CD4-positive, alpha-beta T cell treated with Interleukin-4 for 1 hour (primary cell): ENCODE measurements at regions not wholly inside any gene's neighbourhood (a gene's known extent, or its start where the extent isn't known, plus 50 kb on each side); places are given as distances from the start of the nearest gene placed in this dataset.

Experiments used
- DNase-seq, 2 donors: peaks; one replicate each; pipeline ENCODE4 v3.0.0-alpha.2; 2020 to 2022

DNA sequence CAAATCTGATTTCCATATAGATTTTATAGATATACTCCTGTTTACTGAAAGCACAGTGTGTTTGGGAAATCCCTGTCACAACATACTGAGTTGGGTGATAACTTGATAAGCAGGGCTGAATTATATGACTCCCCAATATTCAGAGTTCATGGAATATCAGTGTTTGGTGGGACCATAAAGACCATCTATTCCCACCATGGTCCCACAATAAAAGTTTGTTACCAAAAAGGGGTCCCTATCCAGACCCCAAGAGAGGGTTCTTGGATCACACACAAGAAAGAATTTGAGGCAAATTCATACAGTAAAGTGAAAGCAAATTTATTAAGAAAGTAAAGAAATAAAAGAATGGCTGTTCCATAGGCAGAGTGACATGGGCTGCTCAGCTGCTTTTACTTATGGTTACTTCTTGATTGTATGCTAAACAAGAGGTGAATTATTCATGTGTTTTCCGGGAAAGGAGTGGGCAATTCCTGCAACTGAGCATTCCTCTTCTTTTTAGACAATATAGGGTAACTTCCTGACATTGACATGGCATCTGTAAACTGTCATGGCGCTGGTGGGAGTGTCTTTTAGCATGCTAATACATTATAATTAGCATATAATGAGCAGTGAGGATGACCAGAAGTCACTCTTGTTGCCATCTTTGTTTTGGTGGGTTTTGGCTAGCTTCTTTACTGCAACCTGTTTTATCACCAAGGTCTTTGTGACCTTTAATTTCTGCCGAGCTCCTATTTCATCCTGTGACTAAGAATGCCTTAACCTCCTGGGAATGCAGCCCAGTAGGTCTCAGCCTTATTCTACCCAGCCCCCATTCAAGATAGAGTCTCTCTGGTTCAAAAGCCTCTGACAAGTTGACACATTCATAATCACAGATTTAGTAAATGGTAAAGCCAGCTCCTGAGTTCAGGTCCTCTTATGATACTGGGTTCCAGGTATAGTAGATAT is 240.6 kb upstream of the PDGFD start:
- no peak for DNase-seq

DNA sequence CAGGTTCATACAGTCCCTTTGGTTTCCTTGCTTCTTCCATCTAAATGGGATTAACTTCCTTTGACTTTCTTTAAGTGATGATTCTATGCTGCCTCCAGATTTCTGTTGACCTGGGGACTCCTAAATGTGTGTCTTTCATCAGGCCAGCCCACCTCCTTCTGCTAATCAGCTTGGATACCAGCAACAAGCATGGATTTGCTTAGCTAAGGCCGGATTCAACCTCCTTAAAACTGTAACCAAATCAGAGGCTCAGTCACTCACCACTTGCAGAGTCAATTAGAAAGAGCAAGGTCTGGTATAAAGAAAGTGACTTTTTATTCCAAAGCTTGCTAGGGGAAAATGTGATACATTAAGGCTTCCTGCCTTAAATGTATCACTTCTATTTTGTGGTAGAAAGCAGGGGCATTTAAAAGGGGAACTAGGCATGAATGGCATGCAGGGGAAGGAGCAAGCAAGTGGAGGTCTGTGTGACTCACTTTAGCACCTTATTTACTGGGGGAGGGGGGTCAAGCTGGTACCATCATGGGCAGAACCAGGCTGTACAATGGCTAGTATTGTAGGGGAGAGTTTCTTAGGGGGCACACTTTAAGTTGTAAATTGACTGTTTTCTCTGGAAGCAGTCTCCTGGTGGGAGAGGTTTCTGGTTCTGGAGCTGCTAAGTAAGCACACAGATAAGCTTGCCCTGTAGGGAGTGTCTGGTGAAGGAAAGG is 239.0 kb upstream of the PDGFD start:
- DNase-seq = no peak

DNA sequence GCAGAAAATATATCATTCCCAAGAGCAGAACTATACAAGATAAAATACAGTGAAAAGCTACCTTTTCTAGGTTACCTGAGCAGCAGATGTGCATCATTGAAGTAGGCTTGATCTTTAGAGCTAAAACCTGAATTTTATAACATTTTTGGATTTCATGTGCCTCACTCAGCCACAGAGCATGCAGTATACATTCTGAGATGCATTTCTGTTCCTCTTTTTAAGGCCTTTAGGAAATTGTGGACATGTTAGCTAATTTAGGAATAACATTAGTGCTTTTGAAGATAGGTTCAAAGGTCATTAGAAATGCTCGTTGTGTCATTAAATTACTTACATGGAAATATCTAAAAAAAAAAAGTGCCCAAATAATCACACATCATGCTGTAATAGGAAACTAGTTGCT is 230.6 kb upstream of the PDGFD start:
- no peak for DNase-seq

DNA sequence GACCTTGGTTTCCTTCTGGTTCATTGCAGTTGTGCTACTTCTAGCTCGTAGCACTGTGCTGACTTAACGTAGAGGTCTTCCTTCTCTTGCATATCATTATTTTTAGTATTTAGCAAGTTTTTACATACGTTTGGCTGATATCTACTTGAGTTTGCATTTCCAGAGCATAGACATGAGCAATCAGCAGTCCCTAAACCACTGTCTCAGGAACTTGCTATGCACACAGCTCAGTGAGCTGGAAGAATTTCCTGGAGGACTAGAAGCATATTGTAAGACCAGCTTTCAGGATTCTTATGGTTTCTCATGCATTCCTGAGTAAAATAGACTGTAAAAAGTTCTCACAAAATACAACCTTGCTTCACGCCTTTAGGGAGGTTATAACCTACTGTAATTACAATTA is 226.7 kb upstream of the PDGFD start:
- no peak for DNase-seq

DNA sequence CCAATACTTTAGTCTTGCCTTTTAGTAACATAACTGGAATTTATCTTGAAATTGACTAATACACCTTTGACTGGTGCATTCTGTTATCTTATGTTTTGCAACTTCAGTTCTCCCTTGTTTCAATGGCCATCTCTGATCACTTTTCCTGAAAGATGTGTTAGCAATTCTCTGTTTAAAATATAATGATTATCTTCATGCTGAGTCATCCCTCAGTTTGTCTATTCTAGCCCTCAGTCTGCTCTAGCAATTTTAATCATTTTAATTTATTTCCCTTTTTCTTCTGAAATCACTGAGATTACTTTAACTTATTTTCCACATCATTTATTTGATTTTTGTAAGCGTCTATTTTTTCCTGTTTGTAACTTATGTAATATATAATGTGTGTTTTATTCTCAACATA is 221.9 kb upstream of the PDGFD start:
- DNase-seq = no peak

DNA sequence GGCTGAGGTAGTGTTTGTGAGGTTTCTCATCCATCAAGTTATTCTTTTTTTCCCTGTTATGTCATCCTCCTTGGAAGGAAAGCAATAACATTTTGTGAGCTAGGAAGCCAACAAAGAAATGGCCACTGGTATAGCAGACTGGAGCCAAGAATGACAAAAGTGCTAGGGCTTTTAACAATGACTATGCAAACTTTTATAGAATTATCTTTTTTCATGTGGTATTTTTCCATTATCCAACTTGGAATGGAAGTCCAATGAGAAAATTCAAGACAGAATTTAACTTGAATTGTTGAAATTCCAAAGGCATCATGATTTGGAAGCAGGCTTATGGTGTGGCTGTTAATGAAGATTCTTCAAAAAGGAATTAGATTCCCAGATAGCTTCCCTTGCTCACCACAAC is 216.4 kb upstream of the PDGFD start:
- DNase-seq = no peak

DNA sequence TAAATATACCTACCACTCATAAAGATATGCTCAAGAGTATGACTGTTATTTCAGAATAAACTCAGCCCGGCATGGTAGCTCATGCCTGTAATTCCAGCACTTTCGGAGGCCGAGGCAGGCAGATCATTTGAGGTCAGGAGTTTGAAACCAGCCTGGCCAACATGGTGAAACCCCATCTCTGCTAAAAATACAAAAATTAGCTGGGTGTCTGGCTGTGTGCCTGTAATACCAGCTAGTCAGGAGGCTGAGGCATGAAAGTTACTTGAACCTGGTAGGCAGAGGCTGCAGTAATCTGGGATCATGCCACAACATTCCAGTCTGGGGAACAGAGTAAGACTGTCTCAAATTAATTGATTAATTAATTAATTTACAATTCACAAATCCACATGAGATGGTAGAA is 208.2 kb upstream of the PDGFD start:
- no peak for DNase-seq

DNA sequence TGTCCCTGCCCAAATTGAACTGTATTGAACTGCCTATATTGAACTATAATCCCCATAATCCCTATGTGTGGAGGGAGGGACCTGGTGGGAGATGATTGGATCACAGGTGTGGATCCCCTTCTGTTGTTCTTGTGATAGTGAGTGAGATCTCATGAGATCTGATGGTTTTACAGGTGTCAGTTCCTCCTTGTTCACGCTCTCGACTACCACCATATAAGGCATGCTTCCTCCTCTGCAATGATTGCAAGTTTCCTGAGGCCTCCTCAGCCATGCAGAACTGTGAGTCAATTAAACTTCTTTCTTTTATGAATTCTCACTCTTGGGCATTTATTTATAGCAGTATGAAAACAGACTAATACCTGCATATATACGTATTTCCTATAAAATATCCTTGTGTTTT is 206.5 kb upstream of the PDGFD start:
- no peak for DNase-seq

DNA sequence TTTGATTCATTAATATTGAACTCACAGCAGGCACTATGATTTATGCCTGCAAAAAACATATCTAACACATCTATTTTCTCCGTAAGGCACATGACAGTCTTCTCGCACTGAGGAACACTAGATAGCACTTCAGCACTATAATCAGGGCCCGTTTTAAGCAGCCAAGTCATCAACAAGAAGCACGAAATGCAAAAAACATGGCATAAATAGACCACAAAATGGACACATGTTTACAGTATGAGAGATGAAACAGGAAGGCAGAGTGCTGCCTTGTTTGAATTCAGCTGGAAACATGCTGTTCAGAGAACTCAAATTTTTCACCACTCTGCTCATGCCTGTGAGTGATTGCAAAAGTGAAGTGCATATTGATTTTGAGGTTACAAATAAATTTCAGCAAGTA is 205.8 kb upstream of the PDGFD start:
- no peak for DNase-seq

DNA sequence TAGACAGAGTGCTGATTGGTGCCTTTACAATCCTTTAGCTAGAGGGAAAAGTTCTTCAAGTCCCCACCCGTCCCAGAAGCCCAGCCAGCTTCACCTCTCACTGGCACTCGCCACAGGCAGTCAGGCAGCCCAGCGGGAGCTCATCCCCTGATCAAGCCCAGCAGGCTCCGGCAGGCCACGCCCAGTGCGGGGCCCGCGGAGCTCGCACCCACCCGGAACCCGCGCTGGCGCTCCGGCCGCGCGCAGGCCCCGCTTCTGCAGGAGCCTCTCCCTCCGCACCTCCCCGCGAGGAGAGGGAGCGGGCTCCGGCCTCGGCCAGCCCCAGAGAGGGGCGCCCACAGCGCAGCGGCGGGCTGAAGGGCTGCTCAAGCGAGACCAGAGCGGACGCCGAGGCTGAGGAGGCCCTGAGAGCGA is 202.4 kb upstream of the PDGFD start:
- no peak for DNase-seq

DNA sequence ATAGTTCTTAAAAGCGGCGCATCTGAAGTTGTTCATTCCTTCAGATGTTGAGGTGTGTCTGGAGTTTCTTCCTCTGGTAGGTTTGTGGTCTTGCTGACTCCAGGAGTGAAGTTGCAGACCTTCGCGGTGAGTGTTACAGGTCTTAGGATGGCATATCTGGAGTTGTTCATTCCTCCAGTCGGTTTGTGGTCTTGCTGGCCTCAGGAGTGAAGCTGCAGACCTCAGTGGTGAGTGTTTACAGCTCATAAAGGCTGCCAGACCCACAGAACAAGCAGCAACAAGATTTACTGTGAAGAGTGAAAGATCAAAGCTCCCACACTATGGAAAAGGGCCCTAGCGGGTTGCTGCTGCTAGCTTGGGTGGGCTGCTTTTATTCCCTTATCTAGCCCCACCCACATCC is 201.7 kb upstream of the PDGFD start:
- DNase-seq = no peak

DNA sequence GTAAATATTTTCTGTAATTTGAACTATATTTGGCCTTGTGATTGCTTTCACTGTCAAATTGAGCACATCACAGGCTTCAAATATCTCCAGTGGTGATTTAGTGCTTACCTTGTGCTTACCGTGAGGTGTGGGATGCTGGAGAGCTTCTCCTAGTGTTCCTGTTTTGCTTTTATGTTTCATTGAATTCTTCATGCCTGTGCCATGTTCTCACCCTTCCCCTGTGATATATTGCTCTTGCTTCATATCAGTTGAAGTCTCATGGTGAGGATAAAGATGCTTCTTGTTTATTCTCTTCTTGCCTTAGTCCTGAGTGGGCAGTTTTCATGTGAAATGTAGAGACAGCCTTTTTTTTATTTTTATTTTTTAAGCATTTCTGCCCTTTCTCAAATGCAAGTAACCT is 198.0 kb upstream of the PDGFD start:
- DNase-seq = no peak

DNA sequence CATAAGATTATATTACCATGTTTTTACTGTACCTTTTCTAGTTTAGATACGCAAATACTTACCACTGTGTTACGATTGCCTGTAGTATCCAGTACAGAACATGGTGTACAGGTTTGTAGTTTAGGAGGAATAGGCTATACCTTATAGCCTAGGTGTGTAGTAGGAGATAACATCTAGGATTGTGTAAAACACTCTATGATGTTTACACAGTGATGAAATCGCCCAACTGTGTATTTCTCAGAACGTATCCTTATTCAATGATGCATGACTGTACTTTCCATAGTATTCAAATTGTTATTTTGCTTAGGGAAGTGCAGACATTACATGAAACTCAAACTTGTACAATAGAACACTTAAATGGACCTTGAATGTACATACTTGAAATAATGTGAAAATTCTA is 188.1 kb upstream of the PDGFD start:
- DNase-seq = no peak

DNA sequence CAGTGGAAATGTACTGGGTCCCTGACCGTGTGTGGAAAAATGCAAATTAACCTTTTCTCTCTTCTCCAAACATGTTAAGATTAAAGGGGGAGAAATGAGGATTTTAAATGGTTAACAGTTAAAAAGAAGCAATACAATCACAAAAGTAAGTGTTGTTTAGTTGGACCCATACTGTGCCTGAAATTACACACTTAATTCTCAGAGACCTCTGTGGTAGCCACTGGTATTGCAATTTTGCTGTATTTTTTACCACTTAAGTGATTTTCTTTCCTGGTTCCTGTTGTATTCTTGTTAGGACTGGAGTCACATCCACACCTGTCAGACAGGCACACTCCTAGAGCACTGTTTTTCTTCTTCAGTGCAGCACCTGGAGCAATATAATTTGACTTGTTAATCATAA is 179.6 kb upstream of the PDGFD start:
- no peak for DNase-seq

DNA sequence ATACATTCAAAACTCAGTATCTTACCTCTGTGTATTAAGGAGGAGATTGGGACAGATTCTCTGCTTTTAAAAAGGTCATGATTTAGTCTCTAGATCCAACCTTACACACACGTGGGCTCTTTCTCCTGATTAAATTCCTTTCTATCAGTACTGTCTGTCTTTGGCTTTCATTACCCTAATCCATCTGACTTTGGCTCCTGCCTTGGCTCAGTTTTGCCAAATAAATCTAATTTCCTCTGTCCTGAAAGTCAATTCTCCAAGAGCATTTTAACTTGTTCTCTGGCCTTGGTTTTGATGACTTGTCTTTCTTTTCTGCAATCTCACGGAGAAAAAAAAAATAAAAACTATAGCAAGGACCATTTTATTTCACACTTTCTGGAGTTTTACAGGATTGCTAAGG is 176.6 kb upstream of the PDGFD start:
- DNase-seq = no peak

DNA sequence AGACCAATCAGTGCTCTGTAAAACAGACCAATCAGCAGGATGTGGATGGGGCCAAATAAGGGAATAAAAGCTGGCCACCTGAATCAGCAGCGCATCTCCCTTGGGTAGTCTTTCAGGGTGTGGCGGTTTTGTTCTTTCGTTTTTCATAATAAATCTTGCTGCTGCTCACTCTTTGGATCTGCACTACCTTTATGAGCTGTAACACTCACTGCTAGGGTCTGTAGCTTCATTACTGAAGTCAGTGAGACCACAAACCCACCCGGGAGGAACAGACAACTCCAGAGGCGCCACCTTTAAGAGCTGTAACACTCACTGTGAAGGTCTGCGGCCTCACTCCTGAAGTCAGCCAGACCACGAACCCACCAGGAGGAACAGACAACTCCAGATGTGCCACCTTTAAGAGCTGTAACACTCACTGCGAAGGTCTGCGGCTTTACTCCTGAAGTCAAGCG is 175.5 kb upstream of the PDGFD start:
- no peak for DNase-seq

DNA sequence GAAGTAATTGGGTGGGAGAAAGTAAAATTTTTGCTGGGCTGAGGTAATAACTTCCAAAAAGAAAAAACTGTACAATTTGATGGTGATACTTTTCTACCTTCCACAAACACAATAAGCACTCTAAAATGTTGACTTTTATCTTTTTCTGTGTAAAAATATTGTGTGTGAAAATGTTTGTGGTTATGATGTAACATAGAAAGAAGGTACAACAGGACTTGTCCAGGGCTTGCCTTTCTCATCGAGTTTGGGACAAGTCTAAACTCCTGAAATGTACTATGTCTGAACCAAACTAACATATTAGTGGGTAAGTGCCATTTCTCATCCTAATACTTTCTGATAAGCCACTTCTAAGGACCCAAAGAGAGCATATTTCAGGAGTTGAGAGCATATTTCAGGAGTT is 174.2 kb upstream of the PDGFD start:
- no peak for DNase-seq

DNA sequence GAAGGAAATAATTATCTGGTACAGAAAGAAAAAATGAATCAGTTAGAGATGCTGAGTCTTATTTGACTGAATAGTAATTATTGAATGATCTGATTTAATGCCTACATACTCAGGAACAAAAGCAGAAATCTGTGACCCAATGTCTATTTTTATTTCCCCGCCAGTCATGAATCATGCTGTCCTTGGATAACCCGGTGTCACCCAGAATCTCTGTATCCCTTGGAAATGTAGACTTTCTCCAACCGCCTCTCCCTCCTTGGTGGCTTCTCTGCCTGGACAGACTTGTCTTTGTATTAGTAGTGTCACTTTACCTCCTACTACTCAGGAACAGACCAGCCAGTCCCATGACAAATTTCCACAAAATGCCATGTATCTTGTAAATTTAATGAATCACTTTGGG is 173.3 kb upstream of the PDGFD start:
- no peak for DNase-seq

DNA sequence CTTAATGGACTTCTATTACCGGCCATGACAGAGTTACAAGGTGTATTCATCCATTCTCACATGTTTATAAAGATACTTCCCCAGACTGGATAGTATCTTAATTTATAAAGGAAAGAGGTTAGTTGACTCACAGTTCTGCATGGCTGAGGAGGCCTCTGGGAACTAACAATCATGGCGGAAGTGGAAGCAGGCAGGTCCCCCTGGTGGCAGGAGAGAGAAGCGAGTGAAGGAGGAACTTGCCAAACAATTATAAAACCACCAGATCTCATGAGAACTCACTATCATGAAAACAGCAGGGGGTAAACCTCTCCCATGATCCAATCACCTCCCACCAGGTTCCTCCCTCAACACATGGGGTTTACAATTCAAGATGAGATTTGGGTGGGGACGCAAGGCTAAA is 170.0 kb upstream of the PDGFD start:
- peak in 1 of 2 donors; percentile 3 for DNase-seq

DNA sequence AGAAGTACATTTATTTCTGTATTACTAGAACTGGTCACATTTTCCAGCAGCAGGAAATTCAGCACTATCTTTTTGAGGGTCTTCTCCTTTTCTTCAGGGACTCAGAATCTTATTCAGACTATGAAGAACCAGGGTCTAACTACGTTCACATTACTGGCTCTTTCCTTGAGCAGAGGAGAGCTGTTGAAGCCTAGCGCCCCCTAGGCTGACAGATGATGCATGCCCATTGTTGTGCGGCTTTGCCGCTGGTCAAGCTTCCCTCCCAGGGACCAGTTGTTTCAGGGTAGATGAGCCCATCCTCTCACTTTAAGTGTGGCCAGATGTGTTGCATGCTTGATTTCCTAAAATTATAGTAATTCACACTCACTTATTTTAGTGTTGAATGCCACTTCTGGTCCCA is 168.2 kb upstream of the PDGFD start:
- no peak for DNase-seq

DNA sequence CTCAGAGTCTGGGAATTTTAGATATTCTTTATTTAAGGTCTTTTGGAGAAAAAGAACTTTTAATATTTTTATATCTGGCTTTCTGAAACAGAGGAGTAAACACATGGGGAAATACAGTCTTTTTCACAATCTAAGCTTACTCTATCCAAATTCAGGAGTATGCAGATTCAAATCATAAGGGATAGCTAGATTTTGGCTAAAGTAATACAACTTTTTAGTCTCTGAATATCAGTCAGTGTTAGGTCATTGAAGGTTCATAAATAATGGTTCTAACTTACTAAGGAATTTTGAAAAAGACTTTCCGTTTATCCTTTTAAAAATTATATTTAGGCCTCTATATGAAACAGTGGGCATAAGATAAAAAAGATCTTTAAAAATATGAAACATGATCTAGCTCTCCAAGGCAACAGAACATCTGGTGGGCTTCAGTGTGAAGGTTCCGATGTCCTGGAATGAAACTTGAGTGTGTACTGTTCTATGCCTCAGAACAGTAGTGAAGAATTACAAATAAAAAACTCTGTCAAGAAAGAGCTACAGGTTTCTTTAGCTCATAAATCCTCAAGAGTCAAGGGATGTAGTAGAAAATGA is 165.2 kb upstream of the PDGFD start:
- no peak for DNase-seq

DNA sequence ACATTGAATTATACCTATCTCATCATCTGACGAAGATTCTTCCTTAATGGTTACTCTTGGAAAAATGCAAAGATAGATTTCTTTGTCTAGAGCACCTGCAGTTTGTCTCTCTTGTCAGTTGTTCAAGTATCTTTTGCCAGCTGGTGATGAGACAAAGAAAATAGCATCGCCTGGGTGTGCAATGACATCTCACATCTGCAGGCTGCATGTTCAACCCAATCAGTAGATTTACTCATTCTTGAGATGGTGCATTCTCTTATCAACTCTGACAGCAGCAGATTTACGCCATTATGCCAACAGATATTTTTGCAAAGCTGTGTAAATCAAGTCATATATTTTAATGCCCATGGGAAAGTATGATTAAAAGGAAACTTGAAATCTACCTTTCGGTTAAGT is 164.6 kb upstream of the PDGFD start:
- no peak for DNase-seq

DNA sequence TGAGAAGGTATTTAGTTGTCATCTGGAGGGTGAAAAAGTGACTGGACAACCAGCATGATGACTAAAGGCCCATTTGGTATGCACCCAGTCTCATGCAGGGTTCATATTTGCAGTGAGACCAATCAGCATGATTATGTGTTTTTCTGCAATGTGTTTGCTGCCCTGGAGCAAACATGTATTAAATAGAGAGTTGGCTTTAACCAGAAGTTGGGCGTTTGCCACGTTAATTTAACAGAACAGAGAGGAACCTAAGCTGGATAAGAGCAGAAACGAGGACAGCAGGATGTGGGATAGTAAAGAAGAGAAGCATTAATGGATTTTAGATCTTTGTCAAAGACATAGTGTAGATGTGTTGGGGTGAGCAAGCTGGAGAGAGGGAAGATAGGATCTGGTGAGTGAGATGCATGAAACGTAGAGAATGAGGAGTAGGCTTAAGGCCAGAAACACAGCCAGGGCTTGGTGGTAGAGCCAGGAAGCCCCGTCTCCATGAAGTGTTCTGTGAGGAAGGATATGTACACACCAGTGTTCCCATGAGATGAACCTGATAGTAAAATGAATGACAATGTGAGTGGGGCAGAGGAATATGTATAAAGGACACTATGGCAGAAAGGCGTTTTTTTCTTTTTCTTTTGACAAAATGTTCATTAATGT is 164.0 kb upstream of the PDGFD start:
- DNase-seq = no peak

DNA sequence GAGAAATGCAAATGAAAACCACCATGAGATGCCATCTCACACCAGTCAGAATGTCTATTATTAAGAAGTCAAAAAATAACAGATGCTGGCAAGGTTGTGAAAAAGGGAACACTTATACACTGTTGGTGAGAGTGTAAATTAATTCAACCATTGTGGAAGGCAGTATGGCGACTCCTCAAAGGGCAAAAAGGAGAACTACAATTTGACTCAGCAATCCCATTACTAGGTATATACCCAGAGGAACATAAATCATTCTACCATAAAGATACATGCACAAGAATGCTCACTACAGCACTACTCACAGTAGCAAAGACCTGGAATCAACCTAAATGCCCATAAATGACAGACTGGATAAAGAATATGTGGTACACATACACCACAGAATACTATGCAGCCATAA is 161.1 kb upstream of the PDGFD start:
- DNase-seq = no peak
